ENCODE measurements at regions not wholly inside any gene's neighbourhood (a gene's known extent, or its start where the extent isn't known, plus 50 kb on each side); places are given as distances from the start of the nearest gene placed in this dataset.

DNA sequence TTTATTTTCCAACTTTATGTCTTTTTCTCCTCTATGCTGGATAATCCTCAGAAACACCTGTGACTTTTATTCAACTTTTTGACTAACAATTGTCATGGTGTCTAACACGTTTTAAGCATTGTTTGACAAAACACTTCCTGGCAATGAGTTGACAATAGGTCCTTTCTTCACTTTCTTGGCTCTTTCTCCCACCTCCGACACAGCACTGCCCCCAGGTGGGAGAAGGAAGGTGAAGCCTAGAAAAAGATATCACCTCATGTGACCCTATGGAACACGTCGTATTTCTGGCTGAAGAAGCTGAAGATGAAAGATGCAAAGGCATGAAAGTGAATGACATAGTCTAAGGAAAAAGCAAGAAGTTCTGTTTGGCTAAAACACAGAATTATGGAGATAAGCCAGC lies 430.0 kb downstream of the ETNK1 start:
- intact Hi-C loops (cut with DNase I): no loop called here
- DNase-seq: no peak

DNA sequence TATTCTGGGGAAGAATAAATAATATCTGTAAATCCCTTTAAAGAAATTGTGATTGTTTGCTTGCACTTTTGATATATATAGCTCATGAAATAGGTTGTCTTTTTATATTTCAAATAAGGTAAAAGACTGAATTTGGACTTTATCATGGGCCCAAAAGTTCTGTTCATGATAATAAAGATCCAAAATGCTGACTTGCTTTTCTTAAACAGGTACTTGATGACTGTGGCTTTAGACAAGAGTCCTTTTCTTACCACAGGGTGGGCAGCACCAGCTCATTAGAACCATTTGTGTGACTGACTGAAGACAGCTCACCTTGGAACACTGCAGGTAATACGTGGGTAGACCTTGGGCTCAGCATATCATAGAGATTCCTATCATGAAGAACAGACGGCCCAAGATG lies 432.6 kb downstream of the ETNK1 start:
- no peak for DNase-seq
- intact Hi-C loops (cut with DNase I): no loop called here

DNA sequence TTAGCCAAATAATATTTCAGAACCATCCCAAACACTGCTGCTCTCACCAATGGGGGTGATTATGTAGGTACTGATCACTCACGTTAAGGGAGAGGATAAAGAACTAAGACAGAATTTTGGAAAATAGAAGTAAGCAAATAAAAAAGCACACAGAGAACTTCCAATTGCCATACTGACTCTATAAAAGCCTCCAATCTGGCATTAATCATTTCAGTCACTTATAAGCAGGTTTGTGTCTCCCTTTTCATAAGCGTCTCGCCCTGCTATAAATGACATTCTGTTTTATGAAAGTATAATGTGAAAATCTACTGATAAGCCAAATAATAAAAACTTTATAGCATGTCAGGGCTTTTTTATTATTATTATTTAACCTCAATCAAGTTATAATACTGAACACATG lies 435.2 kb downstream of the ETNK1 start:
- no peak for DNase-seq
- intact Hi-C loops (cut with DNase I): no loop called here

DNA sequence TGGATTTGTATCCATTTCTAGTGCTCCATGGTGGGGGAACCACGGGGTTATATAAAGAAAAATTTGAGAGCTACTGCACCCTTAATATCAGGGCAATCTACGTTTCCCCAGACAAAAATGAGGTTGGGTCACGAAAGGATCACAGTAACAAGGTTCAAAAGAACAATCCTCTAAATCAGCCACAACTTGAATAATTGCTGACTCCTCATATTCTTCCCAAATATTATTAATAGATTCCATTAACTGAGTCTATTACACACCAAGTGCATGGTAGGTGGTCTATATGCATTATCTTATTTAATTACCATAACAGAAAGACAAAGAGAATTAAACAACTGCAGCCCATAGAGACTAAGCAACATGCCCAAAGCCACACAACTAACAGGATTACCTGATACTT lies 438.2 kb downstream of the ETNK1 start:
- intact Hi-C loops (cut with DNase I): no loop called here
- DNase-seq: no peak

DNA sequence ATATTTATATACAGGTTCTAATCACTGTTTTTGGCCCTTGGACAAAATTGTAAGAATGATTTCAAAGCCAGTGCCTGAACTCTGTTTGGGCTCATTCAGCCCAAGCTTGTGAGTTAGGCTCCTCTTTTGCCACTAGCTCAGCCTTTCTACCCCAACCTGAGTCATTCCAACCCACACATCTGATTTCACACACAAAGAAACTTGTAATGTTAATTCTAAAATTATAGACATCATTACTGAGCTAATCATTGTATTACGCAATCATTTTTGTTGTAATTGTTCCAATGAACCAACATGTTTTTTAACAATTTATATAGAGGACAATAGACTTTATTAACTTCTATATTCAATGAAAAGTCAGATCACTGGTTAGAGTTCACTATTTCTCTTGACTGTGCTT lies 441.1 kb downstream of the ETNK1 start:
- intact Hi-C loops (cut with DNase I): no loop called here
- no peak for DNase-seq

- no peak for DNase-seq
- intact Hi-C loops (cut with DNase I): no loop called here
Measured at GRCh38 chr12:23083267-23083666, 458.3 kb downstream of the ETNK1 start.

- DNase-seq: no peak
- intact Hi-C loops (cut with DNase I): no loop called here
Measured at GRCh38 chr12:23084236-23084995, 459.4 kb downstream of the ETNK1 start.

DNA sequence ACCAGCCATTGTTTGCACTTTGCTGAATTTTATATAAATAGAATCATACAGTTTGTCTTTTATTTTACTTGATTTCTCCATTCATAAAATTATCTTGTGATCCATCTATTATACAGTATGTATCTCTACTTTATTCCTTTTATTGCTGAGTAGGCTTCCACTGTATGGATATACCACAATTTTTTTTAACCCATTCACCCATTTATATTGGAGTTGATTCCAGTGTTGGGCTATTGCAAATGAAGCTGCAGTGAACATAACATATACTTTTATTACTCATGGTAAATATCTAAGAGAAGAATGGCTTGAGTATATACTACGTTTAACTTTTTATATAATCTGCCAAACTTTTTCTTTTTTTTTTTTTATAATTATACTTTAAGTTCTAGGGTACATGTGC lies 463.6 kb downstream of the ETNK1 start:
- no peak for DNase-seq
- intact Hi-C loops (cut with DNase I): no loop called here

DNA sequence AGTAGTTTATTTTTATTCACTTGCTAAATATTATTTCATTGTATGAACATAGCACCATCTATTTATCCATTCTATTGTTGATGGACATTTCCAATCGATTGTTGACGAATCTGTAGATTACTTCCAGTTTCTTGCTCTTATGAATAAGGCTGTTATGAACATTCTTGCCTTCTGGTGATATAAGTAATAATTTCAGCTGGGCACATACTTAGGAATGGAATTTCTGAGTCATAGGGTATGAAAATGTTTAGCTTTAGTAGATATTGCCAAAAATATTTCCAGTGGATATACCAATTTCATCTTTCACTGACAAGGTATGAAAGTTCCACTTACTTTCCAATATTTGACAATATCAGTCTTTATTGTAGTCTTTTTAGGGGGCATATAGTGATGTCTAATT lies 468.5 kb downstream of the ETNK1 start:
- intact Hi-C loops (cut with DNase I): no loop called here
- no peak for DNase-seq

DNA sequence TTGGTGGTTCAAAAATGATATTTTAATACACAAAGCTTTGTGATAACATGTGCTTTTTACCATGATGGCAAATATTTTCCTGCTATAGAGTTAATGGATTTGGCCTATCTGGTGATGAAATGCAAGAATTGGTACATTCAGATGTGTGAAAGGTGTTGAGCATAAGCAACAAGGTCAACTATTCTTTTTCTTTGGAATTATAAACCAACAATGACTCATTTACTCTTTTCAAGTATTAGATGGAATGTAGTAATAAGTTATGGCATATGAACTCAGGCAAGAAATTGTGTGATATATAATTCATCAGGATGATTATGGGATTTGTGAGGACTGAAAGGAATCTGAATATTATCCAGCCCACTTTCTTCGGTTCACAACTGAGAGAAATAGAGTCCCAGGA lies 471.4 kb downstream of the ETNK1 start:
- intact Hi-C loops (cut with DNase I): no loop called here

DNA sequence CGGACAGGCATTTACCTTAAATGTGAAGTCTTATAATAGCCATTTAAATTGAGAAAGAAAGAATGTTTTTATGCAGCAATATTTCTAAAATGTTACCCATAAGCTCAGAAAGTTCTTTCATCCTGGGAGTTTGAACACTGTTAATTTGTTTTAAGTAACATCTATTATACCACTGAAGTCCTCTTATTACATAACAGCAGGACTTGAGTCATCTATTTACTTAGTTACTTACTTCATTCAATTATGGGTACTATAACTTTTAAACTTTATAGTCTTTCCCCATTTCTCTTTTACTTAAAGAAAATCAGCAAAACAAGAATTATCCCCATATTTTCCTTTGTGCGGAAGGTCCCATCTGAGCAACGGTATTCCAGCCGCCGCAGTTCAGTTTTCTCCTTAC lies 473.1 kb downstream of the ETNK1 start:
- intact Hi-C loops (cut with DNase I): no loop called here
- DNase-seq: no peak

More for the DNA sequence above, 471.4 kb downstream of the ETNK1 start:
- no peak for DNase-seq

DNA sequence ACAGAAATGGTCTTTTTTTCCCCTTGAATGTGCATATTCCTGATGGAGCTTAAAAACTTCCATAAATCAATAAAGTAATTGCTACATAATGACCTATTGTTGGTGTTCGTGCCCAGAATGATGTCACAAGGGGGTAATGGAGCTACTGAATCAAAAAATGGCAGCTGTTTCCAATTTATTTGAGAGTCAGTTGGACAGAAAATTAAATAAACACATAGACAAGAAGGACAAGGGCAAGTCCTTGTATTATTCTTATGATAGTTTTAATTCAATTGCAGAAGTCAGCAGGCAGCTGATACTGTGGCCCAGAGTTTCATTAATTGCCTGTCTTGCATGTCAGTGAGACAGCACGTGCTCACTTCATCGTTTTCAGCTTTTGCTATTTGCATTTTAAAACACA lies 473.5 kb downstream of the ETNK1 start:
- intact Hi-C loops (cut with DNase I): no loop called here
- no peak for DNase-seq

DNA sequence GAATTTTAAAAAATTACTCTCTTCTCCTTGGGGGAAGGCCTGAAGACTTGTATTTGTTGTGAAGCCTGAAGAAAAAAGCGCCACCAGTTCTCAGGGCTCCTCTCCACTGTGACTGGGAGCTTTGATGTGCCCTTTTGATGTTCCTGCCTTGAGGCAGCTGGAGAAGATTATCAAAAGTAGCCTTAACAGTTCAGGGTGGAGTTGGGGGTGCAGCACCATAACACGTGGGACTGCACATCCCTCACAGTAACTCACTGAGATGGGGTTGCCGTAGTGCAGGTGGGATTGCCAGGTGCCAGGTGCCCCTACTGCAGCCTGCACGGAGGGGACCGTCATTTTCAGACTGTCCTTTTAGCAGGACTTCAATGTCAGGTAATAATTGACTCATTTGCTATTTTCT lies 474.1 kb downstream of the ETNK1 start:
- intact Hi-C loops (cut with DNase I): no loop called here

GRCh38 chr12:23099604-23100003 lies 474.6 kb downstream of the ETNK1 start:
- no peak for DNase-seq
- intact Hi-C loops (cut with DNase I): no loop called here

More for the DNA sequence above, 474.1 kb downstream of the ETNK1 start:
- DNase-seq: no peak

GRCh38 chr12:23108957-23109356 lies 484.0 kb downstream of the ETNK1 start:
- intact Hi-C loops (cut with DNase I): no loop called here
- no peak for DNase-seq

GRCh38 chr12:23113781-23114180 lies 488.8 kb downstream of the ETNK1 start:
- intact Hi-C loops (cut with DNase I): no loop called here
- no peak for DNase-seq

DNA sequence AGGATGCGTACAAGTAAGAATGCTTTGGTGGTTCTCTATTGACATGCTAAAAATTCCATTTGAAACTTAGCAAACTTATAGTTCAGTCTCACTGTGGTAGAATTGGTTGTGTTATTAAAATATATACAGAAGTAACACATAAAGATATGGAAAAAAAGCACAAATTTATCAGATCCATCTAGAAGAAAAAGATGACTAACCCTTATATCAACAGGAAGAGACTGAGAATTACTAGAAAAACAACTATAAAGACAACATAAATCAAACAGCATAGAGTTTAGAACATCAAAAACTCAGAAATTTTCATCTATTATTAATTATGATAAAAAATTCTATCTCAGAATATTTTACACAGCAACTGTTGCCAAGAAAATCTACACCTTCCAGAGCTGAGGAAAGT lies 491.0 kb downstream of the ETNK1 start:
- DNase-seq: no peak
- intact Hi-C loops (cut with DNase I): no loop called here

DNA sequence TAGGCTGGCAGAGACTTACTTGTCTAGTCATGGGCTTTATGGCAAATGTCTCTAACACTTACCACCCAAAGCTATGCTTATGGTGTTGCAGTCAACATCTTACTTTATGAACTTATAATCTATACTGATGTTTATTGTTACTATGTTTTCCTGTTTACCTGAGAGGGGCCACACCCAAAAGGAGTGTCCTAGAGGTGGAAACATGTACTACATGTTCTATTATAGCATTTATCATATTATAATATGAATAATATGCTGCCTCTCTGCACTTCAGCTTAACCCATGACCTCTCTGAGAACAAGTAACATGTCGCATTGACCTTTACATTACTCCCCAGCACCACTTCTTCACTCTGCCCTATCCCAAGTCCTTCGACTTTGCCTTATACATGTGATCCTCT lies 501.8 kb downstream of the ETNK1 start:
- intact Hi-C loops (cut with DNase I): no loop called here
- no peak for DNase-seq

DNA sequence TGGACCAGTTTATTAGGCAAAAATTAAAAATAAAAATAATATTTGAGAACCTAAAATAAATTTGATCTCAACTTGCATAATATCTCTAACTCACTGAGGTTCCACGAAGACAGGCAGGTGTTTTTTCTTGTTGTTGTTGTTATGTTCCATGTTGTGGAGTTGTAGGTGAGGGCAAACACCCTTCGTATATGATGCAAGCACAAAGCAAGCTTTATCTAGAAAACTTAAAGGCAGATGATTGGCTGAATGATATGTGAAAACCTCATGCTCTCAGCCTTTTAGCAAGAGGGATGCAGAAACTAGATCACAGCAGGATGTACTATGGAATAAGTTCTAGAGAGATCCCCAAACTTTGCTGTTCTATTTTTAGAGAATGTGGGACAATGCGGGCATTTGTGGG lies 502.7 kb downstream of the ETNK1 start:
- intact Hi-C loops (cut with DNase I): no loop called here
- no peak for DNase-seq

GRCh38 chr12:23128462-23128861 lies 503.5 kb downstream of the ETNK1 start:
- DNase-seq: no peak
- intact Hi-C loops (cut with DNase I): no loop called here

DNA sequence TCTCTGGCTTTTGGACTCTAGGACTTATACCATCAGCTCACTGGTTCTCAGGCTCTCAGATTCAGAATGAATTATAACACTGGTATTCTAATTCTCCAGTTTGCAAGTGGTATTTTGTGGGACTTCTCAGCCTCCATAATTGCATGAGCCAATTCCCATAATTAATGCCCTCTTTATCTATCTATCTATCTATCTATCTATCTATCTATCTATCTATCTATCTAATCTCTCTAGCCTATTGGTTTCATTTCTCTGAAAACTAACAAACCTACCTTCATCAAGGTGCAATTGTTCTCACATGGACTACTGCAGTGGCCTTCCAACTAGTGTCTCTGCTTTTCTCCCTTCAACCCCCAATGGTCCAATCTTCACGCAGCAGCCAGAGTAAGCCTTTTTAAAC lies 507.4 kb downstream of the ETNK1 start:
- no peak for DNase-seq
- intact Hi-C loops (cut with DNase I): no loop called here

DNA sequence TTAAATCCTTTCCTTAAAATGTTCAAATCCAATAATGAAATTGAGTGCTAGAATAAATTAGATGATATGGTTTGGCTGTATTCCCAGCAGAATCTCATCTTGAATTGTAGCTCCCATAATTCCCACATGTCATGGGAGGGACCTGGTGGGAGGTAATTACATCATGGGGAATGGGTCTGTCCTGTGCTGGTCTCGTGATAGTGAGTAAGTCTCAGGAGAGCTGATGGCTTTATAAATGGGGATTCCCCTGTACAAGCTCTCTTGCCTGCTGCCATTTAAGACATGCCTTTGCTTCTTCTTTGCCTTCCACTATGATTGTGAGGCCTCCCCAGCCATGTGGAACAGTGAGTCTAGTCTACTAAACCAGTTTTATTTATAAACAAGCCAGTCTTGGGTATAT lies 508.5 kb downstream of the ETNK1 start:
- no peak for DNase-seq
- intact Hi-C loops (cut with DNase I): no loop called here

DNA sequence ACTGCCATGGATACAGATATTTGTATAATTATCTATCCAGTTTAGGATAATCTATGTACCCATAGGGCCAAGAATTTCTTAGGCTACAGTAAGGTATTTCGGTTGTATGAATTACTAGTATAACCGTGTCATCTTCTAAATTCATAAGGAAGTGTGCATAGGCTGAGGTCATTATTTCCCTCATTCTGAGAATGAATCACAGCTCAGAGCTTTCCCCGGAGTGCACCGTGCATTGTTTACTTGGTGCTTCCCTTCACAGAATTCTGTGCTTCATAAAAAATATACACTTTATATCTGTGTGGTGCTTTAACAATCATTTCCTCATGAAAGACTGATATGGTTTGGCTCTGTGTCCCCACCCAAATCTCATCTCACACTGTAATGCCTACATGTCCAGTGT lies 514.1 kb downstream of the ETNK1 start:
- DNase-seq: no peak
- intact Hi-C loops (cut with DNase I): no loop called here
